CD4-positive, CD25-positive, alpha-beta regulatory T cell (primary cell): ENCODE measurements at regions not wholly inside any gene's neighbourhood (a gene's known extent, or its start where the extent isn't known, plus 50 kb on each side); places are given as distances from the start of the nearest gene placed in this dataset.

Experiments used
- ATAC-seq, 2 donors: fragments of 150-1000 bp; cut with Tn5 transposase; one replicate each; pipeline ENCODE4 v1.10.0; 2021; ENCODE audit warnings: low read depth in 2 of 2, moderate number of reproducible peaks in 2 of 2, moderate library complexity in 1 of 2
- DNase-seq, 3 donors: peaks; one replicate each; pipeline versions ENCODE4 v3.0.0 to v3.0.0-alpha.2; 2012 to 2022; ENCODE audit warnings: mixed read lengths in 1 of 3
- H3K27ac ChIP-seq: one replicate; pipeline ENCODE4 v1.7.0; 2013; ENCODE audit warnings: mild to moderate bottlenecking, low read length; ENCODE audit not compliant: insufficient read depth, poor library complexity, severe bottlenecking
- H3K27me3 ChIP-seq: one replicate; pipeline ENCODE4 v1.7.0; 2013; ENCODE audit warnings: low read length; ENCODE audit not compliant: control insufficient read depth, insufficient read depth
- H3K36me3 ChIP-seq: one replicate; pipeline ENCODE4 v1.7.0; 2013; ENCODE audit warnings: mild to moderate bottlenecking, low read length, moderate library complexity; ENCODE audit not compliant: control insufficient read depth, insufficient read depth
- H3K4me1 ChIP-seq: 2 replicates; pipeline ENCODE4 v1.7.0; 2013; ENCODE audit warnings: mild to moderate bottlenecking, low read length; ENCODE audit not compliant: insufficient read depth, control insufficient read depth, poor library complexity, severe bottlenecking
- H3K4me3 ChIP-seq: one replicate; pipeline ENCODE4 v1.7.0; 2013; ENCODE audit warnings: low read depth, mild to moderate bottlenecking, low read length, moderate library complexity
- H3K9me3 ChIP-seq, 2 experiments: 1 replicate in 1 of 2; 2 replicates in 1 of 2; pipeline ENCODE4 v1.7.0; 2013; ENCODE audit warnings: low read length in 2 of 2, mild to moderate bottlenecking in 1 of 2, moderate library complexity in 1 of 2; ENCODE audit not compliant: control insufficient read depth in 2 of 2
- H3K27ac Mint-ChIP-seq, 3 donors: one replicate each; pipeline ENCODE4 v1.8.0; 2020 to 2022; ENCODE audit warnings: mild to moderate bottlenecking in 3 of 3, mixed read lengths in 3 of 3, moderate library complexity in 2 of 3
- H3K27me3 Mint-ChIP-seq: one replicate; pipeline ENCODE4 v1.8.0; 2022; ENCODE audit warnings: mild to moderate bottlenecking, mixed read lengths
- H3K36me3 Mint-ChIP-seq: one replicate; pipeline ENCODE4 v1.8.0; 2020; ENCODE audit warnings: mixed read lengths
- H3K4me1 Mint-ChIP-seq, 4 donors: one replicate each; pipeline ENCODE4 v1.8.0; 2020 to 2022; ENCODE audit warnings: mixed read lengths in 4 of 4, mild to moderate bottlenecking in 1 of 4
- H3K4me3 Mint-ChIP-seq, 4 donors: one replicate each; pipeline ENCODE4 v1.8.0; 2020 to 2022; ENCODE audit warnings: mild to moderate bottlenecking in 4 of 4, mixed read lengths in 4 of 4, moderate library complexity in 3 of 4
- H3K9me3 Mint-ChIP-seq, 7 donors: one replicate each; pipeline ENCODE4 v1.8.0; 2020 to 2022; ENCODE audit warnings: mixed read lengths in 7 of 7, mild to moderate bottlenecking in 3 of 7, moderate library complexity in 2 of 7

DNA sequence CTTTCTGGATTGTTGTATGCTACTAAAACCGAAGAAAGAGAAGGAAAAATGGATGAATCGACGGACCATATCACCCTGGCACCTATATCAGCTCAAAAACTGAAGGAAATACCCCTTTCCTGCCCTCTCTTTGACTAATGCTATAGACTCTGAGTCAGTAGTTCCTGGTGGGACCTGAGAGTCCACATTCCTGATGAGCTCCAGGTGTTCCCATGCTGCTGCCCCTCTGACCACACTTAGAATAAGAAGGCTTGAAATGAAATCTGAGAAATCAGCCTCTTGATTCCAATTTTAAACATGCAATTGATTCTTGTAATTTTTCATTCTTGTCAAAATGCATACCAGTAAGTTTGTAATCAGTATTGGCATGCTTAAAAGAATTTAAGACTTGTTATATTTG is 75.2 kb downstream of the PRL start:
- DNase-seq: no peak
- no peak overlapping the region for H3K27ac Mint-ChIP-seq
- no peaks in the 10 kb centered on the region for H3K36me3 ChIP-seq
- H3K4me3 Mint-ChIP-seq: no peak overlapping the region
- no peaks in the 10 kb centered on the region for H3K36me3 Mint-ChIP-seq
- no peaks in the 10 kb centered on the region for H3K27me3 ChIP-seq
- no peak overlapping the region for H3K27ac ChIP-seq
- H3K9me3 ChIP-seq: no peaks in the 10 kb centered on the region
- no peaks in the 10 kb centered on the region for H3K4me1 ChIP-seq
- H3K4me3 ChIP-seq: no peak overlapping the region
- H3K27me3 Mint-ChIP-seq: no peaks in the 10 kb centered on the region
- peaks cover 0 to 5% (median 1%) of the 10 kb centered on the region in 7 donors for H3K9me3 Mint-ChIP-seq
- no peak for ATAC-seq
- no peaks in the 10 kb centered on the region for H3K4me1 Mint-ChIP-seq

DNA sequence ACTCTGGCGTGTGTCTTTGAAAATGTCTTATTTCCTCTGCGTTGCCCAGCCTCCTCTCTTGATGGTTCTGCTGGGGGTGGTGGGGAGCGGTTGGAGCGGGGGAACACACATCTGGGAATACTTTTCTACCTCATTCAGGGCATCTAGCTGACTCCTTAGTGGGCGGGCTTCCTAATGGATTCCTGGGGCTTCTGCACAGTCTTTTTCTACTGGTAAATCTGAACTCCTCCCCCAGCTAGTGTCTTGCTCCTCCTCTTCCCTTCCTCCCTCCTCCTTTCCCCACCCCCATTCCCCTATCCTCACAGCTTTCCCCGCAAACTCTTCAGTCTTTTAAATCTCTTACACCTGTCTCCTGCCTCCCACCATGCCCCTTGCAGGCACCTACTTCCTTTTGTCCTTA is 74.4 kb downstream of the PRL start:
- peaks cover 0 to 5% (median 1%) of the 10 kb centered on the region in 7 donors for H3K9me3 Mint-ChIP-seq
- no peaks in the 10 kb centered on the region for H3K27me3 Mint-ChIP-seq
- no peaks in the 10 kb centered on the region for H3K9me3 ChIP-seq
- no peak overlapping the region for H3K4me3 Mint-ChIP-seq
- ATAC-seq: no peak
- no peak for DNase-seq
- no peak overlapping the region for H3K4me3 ChIP-seq
- H3K36me3 ChIP-seq: no peaks in the 10 kb centered on the region
- H3K4me1 ChIP-seq: no peaks in the 10 kb centered on the region
- no peak overlapping the region for H3K27ac Mint-ChIP-seq
- H3K27ac ChIP-seq: no peak overlapping the region
- no peaks in the 10 kb centered on the region for H3K4me1 Mint-ChIP-seq
- H3K27me3 ChIP-seq: no peaks in the 10 kb centered on the region
- no peaks in the 10 kb centered on the region for H3K36me3 Mint-ChIP-seq

- no peaks in the 10 kb centered on the region for H3K4me1 Mint-ChIP-seq
- no peak overlapping the region for H3K4me3 Mint-ChIP-seq
- Histone ChIP-seq H3K4me3 (no peak overlapping the region), H3K27ac (no peak overlapping the region), H3K36me3 (no peaks in the 10 kb centered on the region), H3K27me3 (no peaks in the 10 kb centered on the region), H3K4me1 (no peaks in the 10 kb centered on the region), H3K9me3 (no peaks in the 10 kb centered on the region)
- H3K27me3 Mint-ChIP-seq: no peaks in the 10 kb centered on the region
- no peak for DNase-seq
- no peaks in the 10 kb centered on the region for H3K36me3 Mint-ChIP-seq
- ATAC-seq: no peak
- H3K27ac Mint-ChIP-seq: no peak overlapping the region
- peaks cover 0 to 5% (median 0%) of the 10 kb centered on the region in 7 donors for H3K9me3 Mint-ChIP-seq
Observed at GRCh38 chr6:22227824-22228610, 68.8 kb downstream of the PRL start.

- Histone ChIP-seq H3K4me1 (no peaks in the 10 kb centered on the region), H3K4me3 (no peak overlapping the region), H3K9me3 (no peaks in the 10 kb centered on the region), H3K27me3 (no peaks in the 10 kb centered on the region), H3K36me3 (no peaks in the 10 kb centered on the region), H3K27ac (no peak overlapping the region)
- Mint-ChIP-seq H3K9me3 (peaks cover 0 to 9% (median 3%) of the 10 kb centered on the region in 7 donors), H3K36me3 (no peaks in the 10 kb centered on the region), H3K27ac (no peak overlapping the region), H3K27me3 (no peaks in the 10 kb centered on the region), H3K4me3 (no peak overlapping the region), H3K4me1 (no peaks in the 10 kb centered on the region)
- ATAC-seq (no peak), DNase-seq (no peak)
Observed at GRCh38 chr6:22231050-22231449, 65.8 kb downstream of the PRL start.

DNA sequence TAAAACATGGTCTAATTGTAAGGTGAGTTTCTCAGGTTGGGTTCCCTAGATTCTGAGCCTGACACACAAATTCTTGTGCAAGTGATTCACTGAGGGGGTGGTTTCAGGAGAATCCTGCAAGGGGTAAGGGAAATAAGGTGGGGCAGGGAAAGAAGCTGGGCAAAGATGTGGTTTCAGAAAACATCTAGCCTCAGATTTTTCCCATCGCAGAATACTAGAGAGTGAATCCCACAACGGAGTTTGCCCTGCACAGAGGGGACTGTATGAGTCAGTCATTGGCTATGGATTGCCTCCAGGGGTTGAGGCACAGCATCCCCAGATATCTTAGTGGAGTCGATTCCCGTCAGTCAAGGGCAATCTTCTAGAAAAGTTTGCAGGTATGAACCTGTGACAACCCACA is 65.2 kb downstream of the PRL start:
- Mint-ChIP-seq H3K27ac (no peak overlapping the region), H3K9me3 (peaks cover 0 to 13% (median 3%) of the 10 kb centered on the region in 7 donors), H3K36me3 (no peaks in the 10 kb centered on the region), H3K4me3 (no peak overlapping the region), H3K4me1 (no peaks in the 10 kb centered on the region), H3K27me3 (no peaks in the 10 kb centered on the region)
- Histone ChIP-seq H3K4me1 (no peaks in the 10 kb centered on the region), H3K36me3 (no peaks in the 10 kb centered on the region), H3K4me3 (no peak overlapping the region), H3K27me3 (no peaks in the 10 kb centered on the region), H3K9me3 (no peaks in the 10 kb centered on the region), H3K27ac (no peak overlapping the region)
- DNase-seq (no peak), ATAC-seq (no peak)

- Mint-ChIP-seq H3K4me3 (no peak overlapping the region), H3K4me1 (no peaks in the 10 kb centered on the region), H3K36me3 (no peaks in the 10 kb centered on the region), H3K27ac (no peak overlapping the region), H3K27me3 (no peaks in the 10 kb centered on the region), H3K9me3 (peaks cover 0 to 33% (median 5%) of the 10 kb centered on the region in 7 donors)
- H3K4me1 ChIP-seq: no peaks in the 10 kb centered on the region
- no peaks in the 10 kb centered on the region for H3K36me3 ChIP-seq
- H3K4me3 ChIP-seq: no peak overlapping the region
- no peak for DNase-seq
- no peak overlapping the region for H3K27ac ChIP-seq
- H3K9me3 ChIP-seq: no peaks in the 10 kb centered on the region
- ATAC-seq: no peak
- no peaks in the 10 kb centered on the region for H3K27me3 ChIP-seq
Observed at GRCh38 chr6:22236626-22237414, 60.0 kb downstream of the PRL start.
